Neuronal stem cell (in vitro differentiated cells): ENCODE measurements at regions not wholly inside any gene's neighbourhood (a gene's known extent, or its start where the extent isn't known, plus 50 kb on each side); places are given as distances from the start of the nearest gene placed in this dataset.

ENCODE experiments used
- DNase-seq: peaks from one replicate; pipeline ENCODE4 v3.0.0-alpha.2; 2013; ENCODE audit warnings: low spot score
- H2AFZ ChIP-seq: one replicate; pipeline ENCODE4 v1.6.1; 2013; ENCODE audit warnings: mild to moderate bottlenecking, low read length, inconsistent platforms
- H2AK5ac ChIP-seq: 2 replicates; pipeline ENCODE4 v1.6.1; 2013; ENCODE audit warnings: low read depth, mild to moderate bottlenecking, inconsistent platforms, low read length, moderate library complexity, mixed read lengths
- H2BK120ac ChIP-seq: 2 replicates; pipeline ENCODE4 v1.6.1; 2013; ENCODE audit warnings: low read depth, mild to moderate bottlenecking, inconsistent platforms, low read length, moderate library complexity, mixed read lengths
- H2BK12ac ChIP-seq: one replicate; pipeline ENCODE4 v1.6.1; 2013; ENCODE audit warnings: low read length, inconsistent platforms
- H2BK15ac ChIP-seq: 2 replicates; pipeline ENCODE4 v1.6.1; 2013; ENCODE audit warnings: mild to moderate bottlenecking, low read length, inconsistent platforms, mixed read lengths
- H2BK5ac ChIP-seq: one replicate; pipeline ENCODE4 v1.6.1; 2013; ENCODE audit warnings: inconsistent platforms, mild to moderate bottlenecking, low read length, moderate library complexity
- H3K14ac ChIP-seq: one replicate; pipeline ENCODE4 v1.6.1; 2013; ENCODE audit warnings: low read length, inconsistent platforms
- H3K18ac ChIP-seq: 2 replicates; pipeline ENCODE4 v1.6.1; 2013; ENCODE audit warnings: low read length, inconsistent platforms
- H3K23ac ChIP-seq: 2 replicates; pipeline ENCODE4 v1.6.1; 2013; ENCODE audit warnings: low read depth, mild to moderate bottlenecking, mixed read lengths, low read length, inconsistent platforms; ENCODE audit not compliant: poor library complexity
- H3K27ac ChIP-seq: replicated peaks from 3 replicates; pipeline ENCODE4 v1.5.1; 2013; ENCODE audit warnings: low read length, inconsistent platforms
- H3K27me3 ChIP-seq, 3 experiments: 2 replicates each; pipeline ENCODE4 v1.6.1; 2013; ENCODE audit warnings: low read length in 3 of 3, mild to moderate bottlenecking in 2 of 3, inconsistent platforms in 1 of 3, low read depth in 1 of 3, mixed read lengths in 1 of 3, moderate library complexity in 1 of 3; ENCODE audit not compliant: control insufficient read depth in 3 of 3, insufficient read depth in 3 of 3
- H3K36me3 ChIP-seq, 2 donors: replicated peaks in 1 of 2; 2 replicates each; pipeline ENCODE4 v1.6.1; 2013; ENCODE audit warnings: low read length in 2 of 2; ENCODE audit not compliant: control insufficient read depth in 2 of 2, insufficient read depth in 2 of 2
- H3K4ac ChIP-seq: 2 replicates; pipeline ENCODE4 v1.6.1; 2013; ENCODE audit warnings: inconsistent platforms, mild to moderate bottlenecking, low read length, moderate library complexity
- H3K4me1 ChIP-seq, 2 donors: 1 replicate in 1 of 2; 2 replicates in 1 of 2; pipeline ENCODE4 v1.6.1; 2013; ENCODE audit warnings: low read length in 2 of 2, low read depth in 1 of 2; ENCODE audit not compliant: control insufficient read depth in 2 of 2, insufficient read depth in 1 of 2
- H3K4me2 ChIP-seq: one replicate; pipeline ENCODE4 v1.6.1; 2013; ENCODE audit warnings: mild to moderate bottlenecking, low read length, inconsistent platforms; ENCODE audit not compliant: insufficient read depth, poor library complexity, severe bottlenecking
- H3K4me3 ChIP-seq, 2 donors: 2 replicates each; pipeline ENCODE4 v1.5.1; 2013; ENCODE audit warnings: low read length in 2 of 2, mild to moderate bottlenecking in 2 of 2, inconsistent platforms in 1 of 2, moderate library complexity in 1 of 2
- H3K79me1 ChIP-seq: one replicate; pipeline ENCODE4 v1.6.1; 2013; ENCODE audit warnings: low read depth, mild to moderate bottlenecking, inconsistent platforms, low read length, moderate library complexity
- H3K9ac ChIP-seq: one replicate; pipeline ENCODE4 v1.6.1; 2013; ENCODE audit warnings: mild to moderate bottlenecking, low read depth, low read length, inconsistent platforms; ENCODE audit not compliant: poor library complexity
- H3K9me3 ChIP-seq, 2 donors: replicated peaks in 1 of 2; 2 replicates each; pipeline versions ENCODE3 to v1.6.1; 2013; ENCODE audit warnings: low read length in 2 of 2, mild to moderate bottlenecking in 2 of 2, inconsistent platforms in 1 of 2, low read depth in 1 of 2, mixed read lengths in 1 of 2, moderate library complexity in 1 of 2; ENCODE audit not compliant: control insufficient read depth in 2 of 2, insufficient read depth in 1 of 2
- H4K8ac ChIP-seq: one replicate; pipeline ENCODE4 v1.6.1; 2013; ENCODE audit warnings: low read depth, mild to moderate bottlenecking, inconsistent platforms, low read length, moderate library complexity
- H4K91ac ChIP-seq: one replicate; pipeline ENCODE4 v1.6.1; 2013; ENCODE audit warnings: low read length, low read depth, mild to moderate bottlenecking, inconsistent platforms; ENCODE audit not compliant: poor library complexity
- WGBS, 2 donors: extraction: QIAGEN DNeasy Blood & Tissue Kit; methylation state at CpG; one replicate each; pipeline ENCODE4 v1.1.7; 2013; ENCODE audit warnings: missing lambda C conversion rate in 2 of 2, mixed read lengths in 1 of 2; ENCODE audit not compliant: insufficient read length in 2 of 2, insufficient replicate concordance in 1 of 2; ENCODE audit errors: extremely low coverage in 2 of 2; 5-methylcytosine and 5-hydroxymethylcytosine counted together

- Histone ChIP-seq H2BK15ac (no peak overlapping the region), H3K4ac (no peak overlapping the region), H3K27me3 (no peaks in the 10 kb centered on the region), H3K9ac (no peak overlapping the region), H3K4me2 (no peak overlapping the region), H3K4me1 (peaks cover 3 to 25% of the 10 kb centered on the region in 2 donors), H3K4me3 (no peak overlapping the region), H3K18ac (no peak overlapping the region), H2BK12ac (no peak overlapping the region), H3K36me3 (no peaks in the 10 kb centered on the region), H3K79me1 (no peaks in the 10 kb centered on the region), H3K27ac (no peak overlapping the region), H3K14ac (no peak overlapping the region), H2BK5ac (no peak overlapping the region), H4K8ac (no peak overlapping the region), H4K91ac (no peak overlapping the region), H3K23ac (no peak overlapping the region), H3K9me3 (no peaks in the 10 kb centered on the region), H2AFZ (no peak overlapping the region), H2BK120ac (no peak overlapping the region), H2AK5ac (no peak overlapping the region)
- DNase-seq: no peak
- WGBS, 2 donors: no CpG with 5 or more reads among the region's 1 CpG
Measured at GRCh38 chr1:67952071-67952470, 98.4 kb downstream of the DIRAS3 start.

DNA sequence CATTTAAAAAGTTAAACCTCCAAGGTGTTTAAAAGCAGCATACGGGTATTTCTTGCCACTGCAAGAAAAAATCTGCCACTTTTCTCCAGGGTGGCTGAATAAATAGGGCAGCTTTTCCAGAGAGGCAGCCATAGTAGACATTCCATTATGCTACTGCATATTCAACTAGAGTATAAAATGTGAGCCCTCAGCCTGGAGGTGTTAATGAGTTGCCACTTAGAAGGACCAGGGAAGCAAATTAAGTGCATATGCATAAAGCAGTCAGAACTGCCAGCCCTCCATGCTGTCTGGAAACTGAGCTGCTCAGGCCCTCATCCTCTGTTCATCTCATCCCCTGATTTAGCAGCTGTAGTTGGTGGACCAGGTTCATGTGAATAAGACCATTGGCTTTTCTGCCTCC, 99.4 kb downstream of the DIRAS3 start:
- Histone ChIP-seq H4K8ac (no peak overlapping the region), H3K14ac (no peak overlapping the region), H3K18ac (no peak overlapping the region), H3K27me3 (no peaks in the 10 kb centered on the region), H3K4ac (no peak overlapping the region), H2BK5ac (no peak overlapping the region), H3K23ac (no peak overlapping the region), H3K9ac (peak overlapping the region; percentile 7), H3K27ac (no peak overlapping the region), H2AFZ (no peak overlapping the region), H4K91ac (no peak overlapping the region), H2BK15ac (no peak overlapping the region), H3K4me3 (no peak overlapping the region), H3K4me1 (peaks cover 3 to 34% of the 10 kb centered on the region in 2 donors), H2AK5ac (no peak overlapping the region), H2BK12ac (no peak overlapping the region), H3K36me3 (no peaks in the 10 kb centered on the region), H3K9me3 (no peaks in the 10 kb centered on the region), H2BK120ac (no peak overlapping the region), H3K79me1 (no peaks in the 10 kb centered on the region), H3K4me2 (no peak overlapping the region)
- no CpG with 5 or more reads among the region's 1 CpG for WGBS, 2 donors
- DNase-seq: no peak

- Histone ChIP-seq H3K36me3 (no peaks in the 10 kb centered on the region), H4K91ac (no peak overlapping the region), H3K23ac (no peak overlapping the region), H2BK5ac (no peak overlapping the region), H3K4me3 (no peak overlapping the region), H3K4me1 (peaks cover 3 to 42% of the 10 kb centered on the region in 2 donors), H3K79me1 (no peaks in the 10 kb centered on the region), H3K14ac (no peak overlapping the region), H3K18ac (no peak overlapping the region), H3K9me3 (peaks cover 0 to 4% of the 10 kb centered on the region in 2 donors), H2AK5ac (no peak overlapping the region), H2BK120ac (no peak overlapping the region), H3K27me3 (no peaks in the 10 kb centered on the region), H3K9ac (no peak overlapping the region), H3K4ac (no peak overlapping the region), H2BK12ac (no peak overlapping the region), H4K8ac (no peak overlapping the region), H3K4me2 (no peak overlapping the region), H3K27ac (no peak overlapping the region), H2AFZ (peak overlapping the region; percentile 0), H2BK15ac (no peak overlapping the region)
- no peak for DNase-seq
- no CpG with 5 or more reads among the region's 4 CpGs for WGBS, 2 donors
Measured at GRCh38 chr1:67948151-67949080, 102.0 kb downstream of the DIRAS3 start.

- Histone ChIP-seq H4K91ac (no peak overlapping the region), H3K4me2 (no peak overlapping the region), H2AFZ (peak overlapping the region; percentile 55), H3K9me3 (peaks cover 0 to 4% of the 10 kb centered on the region in 2 donors), H3K79me1 (no peaks in the 10 kb centered on the region), H3K23ac (no peak overlapping the region), H3K14ac (no peak overlapping the region), H2BK15ac (no peak overlapping the region), H3K4ac (no peak overlapping the region), H2BK12ac (no peak overlapping the region), H2AK5ac (no peak overlapping the region), H4K8ac (no peak overlapping the region), H3K27ac (no peak overlapping the region), H3K18ac (no peak overlapping the region), H2BK5ac (no peak overlapping the region), H2BK120ac (no peak overlapping the region), H3K27me3 (no peaks in the 10 kb centered on the region), H3K9ac (no peak overlapping the region), H3K4me1 (peaks cover 3 to 42% of the 10 kb centered on the region in 2 donors), H3K4me3 (no peak overlapping the region), H3K36me3 (no peaks in the 10 kb centered on the region)
- no peak for DNase-seq
- no CpG with 5 or more reads among the region's 7 CpGs for WGBS, 2 donors
Measured at GRCh38 chr1:67947114-67947513, 103.3 kb downstream of the DIRAS3 start.
